Ishikawa (cell line): ENCODE measurements at regions not wholly inside any gene's neighbourhood (a gene's known extent, or its start where the extent isn't known, plus 50 kb on each side); places are given as distances from the start of the nearest gene placed in this dataset.

Experiments used
- EGR1 ChIP-seq: IDR thresholded peaks from 2 replicates; pipeline ENCODE4 v1.6.1; 2012
- NFIC ChIP-seq: IDR thresholded peaks from 2 replicates; pipeline ENCODE4 v1.6.1; 2012

DNA sequence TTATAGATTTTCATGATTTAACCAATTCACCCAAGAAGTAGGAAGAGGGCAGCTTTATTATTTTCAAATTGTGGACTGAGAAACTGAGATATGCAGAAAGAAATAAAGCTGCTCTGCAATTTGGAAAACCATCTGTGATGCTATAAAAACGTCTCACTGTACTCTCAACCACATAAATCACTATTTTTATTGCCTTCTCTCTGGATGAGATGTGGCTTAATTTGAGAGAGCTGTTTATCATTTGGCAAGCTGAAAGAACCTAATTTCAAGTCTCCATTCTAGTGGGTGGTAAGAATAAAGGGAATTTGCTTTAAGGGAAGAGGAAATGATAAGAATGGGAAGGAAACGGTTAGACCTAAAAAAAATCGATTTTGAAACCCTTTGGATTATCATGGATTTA, 49.9 kb upstream of the CYP1B1 start:
- TF ChIP-seq NFIC (no peak), EGR1 (no peak)
